Fibroblast of pulmonary artery (primary cell): ENCODE measurements at regions not wholly inside any gene's neighbourhood (a gene's known extent, or its start where the extent isn't known, plus 50 kb on each side); places are given as distances from the start of the nearest gene placed in this dataset.
A peak's percentile ranks its signal among the peaks of the same experiment; 100 is the strongest.

Experiments
- DNase-seq: peaks from one replicate; pipeline ENCODE4 v3.0.0-alpha.2; 2010; ENCODE audit warnings: low read depth
- H3K4me3 ChIP-seq: replicated peaks from 2 replicates; pipeline ENCODE4 v1.5.1; 2011; ENCODE audit warnings: low read depth, mild to moderate bottlenecking, control low read depth, low read length, moderate library complexity
- CTCF ChIP-seq: IDR thresholded peaks from 2 replicates; pipeline ENCODE4 v1.5.1; 2011; ENCODE audit warnings: mild to moderate bottlenecking, control low read depth, low read length, inconsistent platforms; ENCODE audit errors: missing control alignments

- TF ChIP-seq CTCF, result no peak
- no peak for DNase-seq
- no peak overlapping the region for H3K4me3 ChIP-seq
These were observed 318.2 kb upstream of the PSMD7 start for GRCh38 chr16:73978407-73978784.

DNA sequence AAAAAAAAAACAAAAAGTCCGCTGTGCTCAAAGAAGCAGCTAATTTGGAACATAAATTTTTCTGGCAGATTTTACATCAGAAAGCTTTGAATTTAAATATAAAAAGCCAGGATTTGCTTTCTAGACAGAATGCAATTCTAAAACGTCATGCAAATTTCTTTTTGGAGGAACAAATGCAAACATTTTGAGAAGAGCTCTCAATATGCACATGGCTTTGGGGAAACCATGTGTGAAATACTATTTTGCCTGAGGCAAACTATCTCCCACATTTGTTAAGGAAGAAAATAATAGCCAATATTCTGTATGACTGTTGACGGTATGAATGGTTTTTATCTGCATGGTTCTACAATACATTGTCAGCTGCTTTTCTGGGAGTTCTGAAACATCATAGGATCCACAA, 320.0 kb upstream of the PSMD7 start:
- no peak overlapping the region for H3K4me3 ChIP-seq
- TF ChIP-seq CTCF, result no peak
- DNase-seq, result no peak

DNA sequence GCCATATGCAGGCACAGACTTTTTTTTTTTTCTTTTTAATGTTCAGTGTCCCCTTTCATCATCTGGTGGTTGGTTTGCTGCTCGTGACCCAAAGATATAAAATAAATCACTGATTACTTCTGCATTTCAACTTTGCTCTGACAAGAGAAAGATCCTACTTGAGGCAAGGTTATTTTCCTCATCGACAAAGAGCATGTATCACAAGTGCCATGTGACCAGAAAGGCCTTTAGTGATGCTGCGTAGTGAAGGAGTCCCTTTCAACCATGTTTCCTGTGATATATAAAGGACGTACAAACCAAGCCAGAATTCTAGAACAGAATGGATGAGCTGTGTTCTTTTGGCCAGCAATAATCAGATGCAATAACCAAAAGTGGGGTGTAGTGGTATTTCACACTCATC, 323.4 kb upstream of the PSMD7 start:
- no peak overlapping the region for H3K4me3 ChIP-seq
- TF ChIP-seq CTCF, result no peak
- DNase-seq, result no peak

- H3K4me3 ChIP-seq, result no peak overlapping the region
- TF ChIP-seq CTCF, result no peak
- DNase-seq, result no peak
These were observed 329.8 kb upstream of the PSMD7 start for GRCh38 chr16:73966851-73967250.

DNA sequence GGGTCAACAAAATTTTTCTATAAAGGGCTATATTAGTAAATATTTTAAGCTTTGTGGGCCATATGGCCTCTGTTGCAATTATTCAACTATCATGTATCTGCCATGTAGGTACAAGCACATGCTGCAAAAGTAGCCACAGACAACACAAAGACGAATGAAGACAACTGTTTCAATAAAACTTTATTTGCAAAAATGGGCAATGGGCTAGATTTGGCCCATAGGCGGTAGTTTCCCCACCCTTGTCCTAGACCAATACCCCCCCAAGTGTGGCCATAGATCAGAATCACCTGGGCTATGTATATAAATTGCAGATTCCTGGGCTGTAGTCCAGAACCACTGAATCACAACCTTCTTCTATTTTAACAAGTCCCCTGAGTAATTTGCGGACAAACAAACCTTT, 331.0 kb upstream of the PSMD7 start:
- DNase-seq, result no peak
- no peak for TF ChIP-seq CTCF
- no peak overlapping the region for H3K4me3 ChIP-seq

GRCh38 chr16:73956587-73957494, 339.8 kb upstream of the PSMD7 start:
- DNase-seq, result peak; percentile 71
- peak; percentile 91 for TF ChIP-seq CTCF

GRCh38 chr16:73955702-73956101, 340.9 kb upstream of the PSMD7 start:
- no peak for DNase-seq
- TF ChIP-seq CTCF, result no peak
- no peak overlapping the region for H3K4me3 ChIP-seq

More at GRCh38 chr16:73956587-73957494, 339.8 kb upstream of the PSMD7 start:
- no peak overlapping the region for H3K4me3 ChIP-seq
